ELF-1 (cell line): ENCODE measurements at regions not wholly inside any gene's neighbourhood (a gene's known extent, or its start where the extent isn't known, plus 50 kb on each side); places are given as distances from the start of the nearest gene placed in this dataset.

Source experiments
- DNase-seq: peaks from one replicate; pipeline ENCODE4 v3.0.0-alpha.2; 2016; ENCODE audit warnings: low read depth, low spot score

DNA sequence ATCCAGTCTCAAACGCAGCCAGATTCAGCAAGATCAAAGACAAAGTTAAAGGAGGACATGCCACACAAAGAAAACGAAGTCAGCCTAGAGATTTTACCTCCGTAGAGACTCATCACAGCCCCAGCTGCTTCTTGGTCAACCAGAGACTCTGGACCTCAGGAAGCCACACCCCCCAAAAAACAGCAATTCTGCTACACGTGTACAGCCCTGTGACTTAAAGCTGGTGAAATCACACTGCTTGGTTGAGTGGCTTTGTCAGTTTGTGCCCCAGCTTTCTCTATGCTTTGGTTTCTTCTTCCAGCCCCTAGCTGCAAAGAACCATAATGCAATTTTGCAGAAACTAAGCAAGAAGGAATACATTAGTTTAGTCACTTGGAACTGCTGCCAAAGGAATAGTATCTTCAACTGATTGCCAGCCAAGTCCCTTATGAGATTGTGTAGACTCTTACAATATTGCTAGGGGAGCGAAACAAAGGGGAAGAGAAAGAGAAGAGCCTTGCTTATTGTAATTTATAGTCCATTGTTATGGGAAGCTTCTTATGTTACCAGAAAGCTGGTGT lies 158.8 kb upstream of the ZNF462 start:
- no peak for DNase-seq

DNA sequence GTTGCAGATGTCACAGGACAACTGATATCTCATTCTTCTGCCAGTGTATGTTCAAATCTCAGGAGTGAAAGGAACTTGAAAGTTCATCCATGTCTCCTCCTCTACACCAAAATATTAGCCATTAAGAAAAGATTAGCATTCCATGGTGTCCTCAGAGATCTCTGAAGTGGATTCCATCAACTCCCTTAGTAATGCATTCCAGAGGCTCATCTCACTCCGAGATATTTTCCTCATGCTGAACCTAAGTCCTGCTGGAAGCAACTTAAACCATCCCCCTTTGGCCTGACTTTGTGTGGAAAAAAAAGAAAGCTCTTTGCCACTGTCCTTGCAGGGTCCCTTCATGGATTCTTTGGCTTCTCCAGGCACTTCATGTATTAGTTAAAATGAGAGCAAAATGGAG lies 155.7 kb upstream of the ZNF462 start:
- no peak for DNase-seq

DNA sequence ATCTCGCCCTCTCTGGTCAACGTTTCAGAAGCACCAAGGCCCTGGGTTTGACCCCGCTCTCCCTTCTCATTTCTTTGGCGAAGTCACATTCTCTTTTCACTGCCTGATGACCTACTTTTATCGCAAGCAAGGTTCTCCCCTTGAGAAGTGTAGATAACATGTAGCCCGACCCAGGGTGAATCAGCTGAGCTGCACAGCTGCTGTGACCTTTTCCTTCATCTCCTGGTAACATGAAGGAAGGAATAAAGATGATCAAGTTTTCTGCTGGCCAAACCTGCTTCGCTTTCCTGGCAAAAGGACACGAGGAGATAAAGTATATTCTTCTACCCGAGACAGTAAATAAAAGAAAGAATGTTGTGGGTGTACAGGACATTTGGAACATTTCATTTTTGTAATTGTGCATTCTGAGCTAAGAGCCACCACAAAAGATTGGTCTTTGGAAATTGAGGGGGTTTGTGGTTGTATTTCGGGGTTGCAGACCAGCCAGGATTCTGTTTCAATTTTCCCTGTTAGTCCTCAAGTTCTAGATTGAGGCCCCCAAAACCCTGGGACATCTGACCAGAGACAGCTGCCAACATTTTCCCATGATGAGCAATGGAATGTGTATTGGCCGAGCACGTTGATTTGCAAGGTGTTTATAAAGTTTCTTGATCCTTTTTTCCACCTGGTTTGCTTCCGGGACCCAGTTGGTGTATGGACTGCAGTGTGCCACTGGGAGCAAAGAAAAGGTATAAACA lies 155.1 kb upstream of the ZNF462 start:
- DNase-seq, result no peak

DNA sequence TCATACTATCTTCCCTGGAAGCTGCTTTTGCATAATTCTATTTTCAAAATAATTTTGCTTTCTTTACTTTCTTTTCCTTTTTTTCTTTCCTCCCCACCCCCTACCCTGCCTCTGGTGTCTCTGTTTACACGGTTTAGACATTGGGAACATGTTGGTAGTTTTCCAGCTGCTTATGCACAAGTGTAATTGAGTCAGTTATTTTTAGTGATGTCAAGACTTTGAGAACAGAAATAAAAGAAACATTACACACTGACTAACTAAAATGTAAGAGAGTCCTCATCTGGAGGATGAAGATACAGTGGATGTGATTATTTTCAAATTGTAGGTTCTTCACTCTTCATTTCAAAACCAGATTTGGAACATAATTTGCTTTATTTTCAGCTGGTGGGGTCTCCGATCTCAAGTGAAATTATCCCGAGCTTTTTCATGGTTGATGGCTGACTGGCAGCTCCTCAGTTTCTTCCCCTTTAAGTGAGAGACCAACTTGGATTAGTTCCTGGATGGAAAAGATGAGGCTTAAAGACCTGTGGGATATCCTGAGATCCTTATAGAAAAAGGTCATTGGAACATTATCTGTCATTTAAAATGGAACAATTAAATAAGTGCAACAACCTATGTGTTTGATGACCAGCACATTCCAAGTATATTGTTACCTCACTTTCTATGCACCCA lies 154.4 kb upstream of the ZNF462 start:
- DNase-seq, result no peak

DNA sequence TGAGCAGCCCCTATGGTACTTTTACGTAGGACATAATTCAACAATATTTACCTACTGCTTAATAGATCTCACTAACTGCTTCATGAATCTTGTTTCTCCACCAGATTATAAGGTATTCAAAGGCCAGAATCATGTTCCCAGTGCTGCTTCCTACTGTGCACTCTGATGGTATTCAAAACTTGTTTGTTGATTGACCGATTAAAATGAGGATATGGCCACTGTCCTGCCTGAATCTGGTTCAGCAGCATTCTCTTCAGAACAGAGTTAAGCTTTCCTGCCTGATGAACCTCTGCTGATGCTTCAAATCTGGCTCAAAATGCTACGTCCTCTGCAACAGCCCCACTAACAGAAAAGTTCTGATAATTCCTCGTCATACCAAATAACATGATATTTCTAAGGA lies 150.7 kb upstream of the ZNF462 start:
- no peak for DNase-seq

DNA sequence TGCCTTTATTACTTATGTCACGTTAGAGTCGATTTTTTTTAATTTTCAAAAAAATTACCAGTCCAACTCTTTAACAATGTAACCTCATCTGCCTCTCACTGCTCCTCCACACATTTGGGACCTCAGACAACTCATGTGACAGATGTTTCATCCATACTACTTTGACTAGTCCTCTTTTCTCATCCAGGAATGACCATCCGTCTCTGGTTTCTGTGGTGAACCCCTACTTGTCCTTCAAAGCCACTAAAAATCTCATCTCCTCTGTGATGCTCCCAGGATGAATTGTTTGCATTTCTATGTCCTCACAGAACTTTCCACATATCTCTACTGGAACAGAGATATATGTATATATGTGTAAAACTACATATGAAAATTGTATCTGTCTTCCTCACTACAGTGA lies 149.8 kb upstream of the ZNF462 start:
- DNase-seq, result no peak

DNA sequence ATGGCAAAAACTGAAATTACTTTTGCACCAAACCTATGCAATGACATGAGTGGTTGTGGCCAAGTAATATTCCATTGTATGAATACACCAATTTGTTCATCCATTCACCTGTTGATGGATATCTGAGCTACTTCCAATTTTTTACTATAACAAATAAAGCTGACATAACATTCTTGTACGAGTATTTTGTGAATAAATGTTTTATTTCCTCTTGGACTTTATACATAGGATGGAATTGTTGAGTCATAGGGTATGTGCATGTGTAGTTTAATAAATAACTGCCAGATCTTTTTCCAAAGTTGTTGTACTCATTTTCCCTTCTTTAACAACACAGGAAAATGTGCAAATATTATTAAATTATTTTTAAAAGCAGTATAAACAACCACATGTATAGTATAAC lies 146.1 kb upstream of the ZNF462 start:
- DNase-seq, result no peak

DNA sequence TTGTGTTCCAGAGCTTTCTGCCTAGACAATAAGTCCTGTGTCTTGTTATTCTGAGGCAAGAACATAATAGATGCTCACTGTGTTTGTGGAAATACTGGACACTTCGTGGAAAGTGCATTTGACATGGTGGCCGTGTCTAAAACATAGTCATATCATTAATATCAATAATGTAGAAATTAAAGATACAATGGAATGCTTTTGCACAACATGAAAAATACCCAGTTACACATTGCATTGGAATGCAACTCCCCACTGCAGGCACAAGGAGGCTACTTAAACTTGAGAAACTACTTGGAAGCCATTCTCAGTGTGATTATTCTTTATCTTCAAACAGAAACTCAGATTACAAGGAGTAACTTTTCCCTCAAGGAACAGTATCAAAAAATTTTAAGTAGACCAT lies 145.3 kb upstream of the ZNF462 start:
- no peak for DNase-seq

DNA sequence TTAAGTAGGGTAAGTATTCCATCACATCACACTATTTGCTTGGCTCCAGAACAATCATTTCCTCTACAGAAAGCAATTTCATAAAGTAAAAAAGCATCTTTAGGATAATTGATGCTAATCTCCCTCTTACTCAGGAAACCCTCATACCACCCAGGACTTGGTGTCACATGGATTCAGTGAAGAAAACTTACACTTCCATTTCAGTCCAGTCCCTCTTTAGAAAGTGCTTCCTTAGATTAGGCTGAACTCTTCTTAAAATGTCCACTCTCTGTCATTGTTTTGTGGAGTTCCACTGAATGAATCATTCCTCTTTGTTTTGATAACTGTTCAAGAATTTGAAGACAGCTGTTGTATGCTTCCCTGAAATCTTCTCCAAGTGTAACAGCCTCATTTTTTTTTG lies 144.0 kb upstream of the ZNF462 start:
- no peak for DNase-seq

DNA sequence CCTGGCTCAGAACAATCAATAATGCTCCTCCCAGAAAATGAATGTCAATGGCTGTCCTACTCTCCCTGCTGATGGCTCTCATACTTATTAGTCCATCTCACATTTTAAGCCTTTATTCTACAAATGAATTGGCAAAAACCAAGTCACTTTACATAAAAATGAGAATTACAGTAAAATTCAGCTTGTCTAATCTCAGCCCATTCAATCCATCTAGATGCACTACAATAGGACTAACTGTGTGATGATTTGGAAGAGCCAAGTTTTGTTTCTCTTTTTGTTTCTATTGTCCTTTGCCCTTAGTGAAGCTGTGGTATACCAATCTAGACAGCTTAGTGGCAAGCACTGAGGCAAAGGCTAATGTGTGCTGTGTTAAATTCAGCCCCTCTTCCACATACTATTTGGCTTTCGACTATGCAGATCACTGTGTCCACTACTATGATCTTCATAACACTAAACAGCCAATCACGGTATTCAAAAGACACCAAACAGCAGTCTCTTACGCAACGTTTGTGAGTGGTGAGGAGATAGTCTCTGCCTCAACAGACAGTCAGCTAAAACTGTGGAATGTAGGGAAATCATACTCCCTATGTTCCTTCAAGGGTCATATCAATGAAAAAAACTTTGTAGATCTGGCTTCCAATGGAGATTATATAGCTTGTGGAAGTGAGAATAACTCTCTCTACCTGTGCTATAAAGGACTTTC lies 140.8 kb upstream of the ZNF462 start:
- no peak for DNase-seq

DNA sequence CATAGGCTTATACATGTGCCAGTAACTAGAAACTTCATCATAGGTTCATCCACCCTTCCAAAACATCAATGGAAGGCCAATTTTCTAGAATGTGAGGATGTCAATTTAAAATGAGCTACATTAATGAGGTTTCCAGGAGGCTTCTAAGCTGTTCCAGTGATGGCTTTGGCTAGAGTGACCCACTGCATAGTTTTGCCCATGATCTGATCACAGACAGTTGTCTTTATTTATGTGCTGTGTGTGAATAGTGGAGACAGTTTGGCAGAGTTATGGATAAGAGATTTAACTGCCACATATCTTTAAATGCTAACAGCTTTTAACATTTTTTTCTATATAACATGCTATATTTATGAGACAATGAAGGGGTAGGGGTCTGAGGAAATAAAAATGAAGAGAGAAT lies 139.0 kb upstream of the ZNF462 start:
- DNase-seq, result no peak

DNA sequence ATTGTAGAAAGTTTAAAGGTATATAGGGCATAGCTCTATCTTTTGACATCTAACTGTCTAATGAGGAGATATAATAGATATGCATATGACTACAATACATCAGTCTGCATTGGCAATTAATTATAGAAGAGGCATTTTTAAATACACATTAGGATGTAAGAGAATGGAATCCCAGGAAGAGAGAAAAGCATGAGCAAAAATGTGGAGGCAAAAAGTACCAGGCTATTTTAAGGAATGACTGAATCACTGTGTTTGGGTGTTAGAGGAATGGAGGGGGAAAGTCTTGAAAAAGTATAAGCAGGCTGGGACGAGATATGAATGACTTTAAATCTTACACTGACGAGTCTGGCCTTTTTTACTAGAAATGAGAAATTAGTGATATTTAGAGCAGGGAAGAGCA lies 138.4 kb upstream of the ZNF462 start:
- no peak for DNase-seq

DNA sequence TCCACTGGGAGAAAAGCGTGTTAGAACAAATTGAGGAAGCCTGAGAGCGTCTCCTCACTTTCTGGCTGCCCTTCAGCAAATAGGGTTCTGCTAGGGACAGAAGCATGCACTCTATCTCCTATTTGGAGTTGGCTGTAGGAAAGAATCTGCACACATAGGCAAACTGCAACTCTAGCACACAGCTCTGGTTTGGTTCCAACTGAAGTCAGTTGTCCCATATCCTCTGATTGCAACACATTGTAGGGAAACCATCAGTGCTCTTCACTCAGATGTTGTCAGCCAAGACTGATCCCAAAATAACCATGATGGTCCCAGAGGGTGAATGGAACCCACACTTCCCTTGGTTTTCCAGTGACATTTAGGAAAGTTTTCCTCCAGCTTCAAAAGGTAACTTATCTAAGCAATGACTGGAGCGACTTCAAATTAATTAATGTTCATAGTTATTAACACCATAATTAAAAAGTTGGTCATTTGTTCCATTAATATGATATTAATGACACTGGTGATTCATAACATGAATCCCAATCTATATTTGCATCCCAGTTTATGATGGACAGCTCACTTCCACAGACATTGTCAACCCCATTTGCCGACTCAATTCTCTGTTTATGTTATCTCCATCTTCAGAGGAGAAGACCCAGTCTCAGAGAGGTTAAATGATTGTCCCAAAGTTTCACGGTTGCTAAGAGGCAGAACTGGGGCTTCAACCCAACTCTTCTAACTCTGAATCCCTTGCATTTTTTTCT lies 136.7 kb upstream of the ZNF462 start:
- no peak for DNase-seq

DNA sequence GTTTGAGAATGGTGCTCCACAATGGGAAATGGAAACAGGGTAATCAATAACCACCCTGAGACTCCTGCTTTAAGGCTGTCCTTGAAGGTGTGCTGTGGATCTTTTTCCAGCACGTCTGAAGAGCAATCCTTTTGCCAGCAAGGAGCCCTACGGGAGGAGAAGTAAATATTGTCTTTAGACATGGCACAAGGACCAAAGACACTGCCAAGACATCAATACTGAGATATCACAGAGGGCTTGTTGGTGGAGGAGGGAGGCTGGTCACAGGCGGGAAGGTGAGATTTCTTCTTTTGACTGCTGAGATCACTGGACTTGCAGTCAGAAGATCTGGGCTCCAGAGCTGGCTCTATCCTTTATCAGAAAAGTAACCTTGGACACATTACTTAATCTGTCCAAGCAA lies 135.0 kb upstream of the ZNF462 start:
- no peak for DNase-seq

DNA sequence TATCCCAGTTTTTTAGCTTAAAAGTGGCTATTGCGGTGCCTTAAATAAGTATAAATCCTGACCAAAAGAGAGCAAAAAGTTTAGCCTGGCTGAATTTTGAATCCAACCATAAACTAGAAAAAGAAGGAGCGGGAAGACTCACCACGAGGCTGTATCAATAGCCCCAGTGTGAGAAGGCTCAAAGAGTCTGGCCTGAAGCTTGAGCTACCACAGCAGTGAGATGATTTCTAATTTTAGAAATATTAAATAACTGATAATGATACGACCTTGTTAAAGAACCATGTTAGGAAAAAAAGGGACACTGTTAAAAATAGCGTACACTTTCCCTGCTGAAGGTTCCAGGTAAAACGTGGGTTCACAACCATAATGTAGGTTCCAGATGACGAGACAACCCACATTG lies 134.1 kb upstream of the ZNF462 start:
- no peak for DNase-seq

DNA sequence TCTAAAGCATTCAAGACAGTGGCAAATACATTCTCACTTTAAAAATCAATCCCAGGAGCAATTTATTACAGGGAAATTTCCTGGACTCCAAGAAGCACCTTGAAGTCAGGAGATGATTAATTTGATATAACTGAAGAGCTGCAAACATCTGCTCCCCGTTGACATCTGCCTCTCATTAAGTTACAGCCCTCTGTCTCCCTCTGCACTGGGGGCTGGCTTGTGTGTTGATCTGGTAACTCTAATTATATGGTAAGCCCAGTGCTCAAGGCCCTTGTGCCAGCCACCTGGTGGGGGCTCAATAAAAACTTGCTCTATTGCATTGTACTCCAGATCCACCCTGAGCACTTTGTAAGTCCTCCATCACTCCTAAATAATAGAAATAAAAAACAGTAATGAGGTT lies 131.1 kb upstream of the ZNF462 start:
- DNase-seq, result no peak

DNA sequence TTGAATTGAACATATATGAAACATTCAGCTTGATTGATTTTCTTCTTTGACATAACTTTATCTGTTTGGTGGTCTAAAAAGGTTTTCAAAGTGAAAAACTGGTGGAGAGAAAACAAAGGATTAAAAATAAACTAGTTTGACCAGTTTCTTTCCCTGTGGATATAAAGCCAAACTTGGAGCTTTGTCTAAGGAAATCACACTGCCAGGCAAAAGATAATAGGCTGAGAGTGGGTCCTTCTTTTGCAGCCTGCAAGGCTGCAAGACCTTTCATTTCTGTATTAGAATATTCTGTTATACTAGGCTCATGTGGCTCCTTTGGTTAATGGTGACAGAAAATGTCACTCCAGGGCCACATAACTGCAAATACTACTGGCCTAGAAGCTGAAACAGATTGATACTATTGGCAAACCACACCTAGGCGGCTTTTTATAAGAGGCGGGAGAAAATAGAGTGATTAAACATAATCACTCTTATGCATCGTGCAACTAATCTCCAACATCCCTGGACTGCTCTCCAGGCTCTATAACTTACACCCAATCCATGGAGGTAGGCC lies 129.1 kb upstream of the ZNF462 start:
- DNase-seq, result no peak

DNA sequence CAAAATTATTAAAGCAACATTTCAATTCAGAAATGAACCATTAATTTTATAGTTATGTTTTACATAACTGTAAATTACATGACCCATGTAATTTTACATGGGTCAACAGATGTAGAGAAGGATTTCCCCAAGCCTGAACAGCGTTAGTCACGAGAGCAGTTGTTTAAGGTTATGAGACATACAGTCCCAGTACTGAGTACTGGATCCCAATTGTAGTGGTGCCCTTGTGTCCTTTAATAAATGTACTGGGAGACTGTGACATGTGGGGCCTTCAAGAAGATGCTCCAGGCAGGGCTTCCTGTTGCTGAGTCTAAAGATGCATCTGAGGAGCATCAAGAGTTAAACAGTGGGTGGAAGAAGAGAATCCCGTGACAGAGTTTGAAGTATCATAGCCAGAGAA lies 125.5 kb upstream of the ZNF462 start:
- no peak for DNase-seq

DNA sequence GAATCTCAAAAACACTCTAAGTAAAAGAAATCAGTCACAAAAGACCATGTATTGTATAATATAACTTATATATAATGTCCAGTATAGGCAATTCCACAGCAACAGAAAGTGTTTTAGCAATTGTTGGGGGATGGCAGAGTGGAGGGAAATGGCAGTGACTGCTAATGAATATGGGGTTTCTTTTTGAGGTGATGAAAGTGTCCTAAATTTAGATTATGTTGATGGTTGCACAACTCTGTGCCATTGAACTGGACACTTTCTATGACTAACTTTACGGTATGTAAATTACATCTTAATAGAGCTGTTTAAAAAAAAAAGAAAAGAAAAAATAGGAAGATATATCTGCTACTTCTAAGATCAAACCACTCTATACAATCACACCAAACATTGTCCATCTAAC lies 124.9 kb upstream of the ZNF462 start:
- DNase-seq, result no peak

DNA sequence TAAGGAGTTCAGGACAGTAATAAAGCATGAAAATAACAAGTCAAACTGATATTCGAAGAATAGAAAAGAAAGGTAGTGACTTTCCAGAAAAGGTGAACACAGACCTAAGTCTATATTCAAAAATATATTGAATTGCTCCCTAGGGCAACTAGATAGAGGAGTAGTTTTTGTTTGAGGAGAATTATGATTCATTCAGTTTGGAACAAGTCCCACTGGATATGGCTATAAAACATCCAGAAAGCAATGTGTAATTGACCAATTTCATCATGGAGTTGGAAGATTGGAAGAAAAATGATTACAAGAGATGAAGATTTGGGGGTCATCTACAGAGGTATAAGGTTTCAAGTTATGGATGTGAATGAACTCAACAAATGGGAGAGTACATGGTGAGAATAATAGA lies 117.5 kb upstream of the ZNF462 start:
- DNase-seq, result no peak

DNA sequence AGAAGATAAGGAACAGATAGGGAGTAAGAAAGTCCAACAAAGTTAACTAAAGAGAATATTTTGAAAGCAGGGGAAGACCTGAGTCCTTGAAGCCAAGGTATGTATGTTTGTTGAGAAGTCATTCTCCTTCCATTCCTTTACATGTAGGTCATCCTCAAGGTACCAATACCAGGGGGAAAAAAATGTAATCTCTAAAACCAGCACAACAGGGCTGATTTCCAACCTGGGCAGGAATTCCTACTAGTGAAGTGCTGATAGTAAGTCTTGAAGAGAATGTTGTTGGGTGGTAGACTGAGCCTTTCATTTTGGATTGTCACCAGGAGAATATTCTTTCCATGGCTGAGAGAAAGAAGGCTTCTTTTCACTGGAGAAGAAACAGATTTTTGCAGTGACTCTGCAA lies 117.1 kb upstream of the ZNF462 start:
- DNase-seq, result no peak

DNA sequence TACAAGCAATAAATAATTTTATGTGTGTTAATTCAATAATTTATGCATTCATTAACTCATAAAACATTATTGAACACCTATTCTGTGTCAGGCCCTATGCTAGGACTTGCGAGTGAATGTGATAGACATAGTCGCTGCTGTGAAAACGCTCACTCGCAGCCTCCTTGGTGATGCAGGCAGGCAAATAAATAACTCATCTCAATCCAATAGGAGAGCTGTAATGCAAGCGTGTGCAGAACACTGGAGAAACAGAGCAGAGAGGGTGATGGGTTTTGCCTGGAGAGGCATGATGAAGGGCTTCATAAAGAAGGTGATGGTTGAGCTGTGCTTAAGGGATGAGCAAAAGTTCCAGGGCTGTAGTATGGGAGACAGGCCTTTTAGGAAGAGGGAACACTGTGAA lies 111.3 kb upstream of the ZNF462 start:
- no peak for DNase-seq
